ENCODE measurements at regions not wholly inside any gene's neighbourhood (a gene's known extent, or its start where the extent isn't known, plus 50 kb on each side); places are given as distances from the start of the nearest gene placed in this dataset.

DNA sequence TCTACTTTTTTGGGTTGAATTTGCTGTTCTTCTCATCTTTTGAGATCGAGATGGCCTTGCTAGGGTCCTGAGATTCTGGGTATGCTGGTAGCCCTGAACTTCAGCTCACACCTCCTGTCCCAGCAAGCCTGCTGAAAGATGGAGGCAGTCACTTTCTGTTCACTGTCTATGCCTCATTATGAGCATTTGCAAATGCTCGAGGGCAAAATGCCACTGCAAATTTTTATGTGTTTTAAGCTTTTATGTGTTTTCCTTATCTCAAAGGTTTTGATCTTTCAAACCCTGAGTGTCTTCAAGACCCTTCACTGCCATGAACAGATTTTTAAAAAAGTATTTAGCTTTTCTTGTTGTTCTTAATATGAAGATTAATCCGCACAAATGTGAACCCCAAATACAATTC is 766.7 kb upstream of the HS6ST1 start:
- no peaks in the 10 kb centered on the region for H3K27me3 ChIP-seq (ENCODE audit: low read length)
- no peaks in the 10 kb centered on the region for H3K36me3 ChIP-seq (ENCODE audit: low read length)
- no peak overlapping the region for H3K9ac ChIP-seq (ENCODE audit: low read length)
- H3K79me2 ChIP-seq (ENCODE audit: insufficient read depth, low read length): no peaks in the 10 kb centered on the region
- H3K4me2 ChIP-seq (ENCODE audit: low read depth, low read length, poor library complexity, severe bottlenecking): no peak overlapping the region
- H3F3A ChIP-seq (ENCODE audit: insufficient read depth): no peaks in the 10 kb centered on the region
- no peak overlapping the region for H2AFZ ChIP-seq (ENCODE audit: low read depth, low read length, severe bottlenecking)
- no peaks in the 10 kb centered on the region for H4K20me1 ChIP-seq (ENCODE audit: low read depth, low read length)
- TF ChIP-seq, protein P1, sequence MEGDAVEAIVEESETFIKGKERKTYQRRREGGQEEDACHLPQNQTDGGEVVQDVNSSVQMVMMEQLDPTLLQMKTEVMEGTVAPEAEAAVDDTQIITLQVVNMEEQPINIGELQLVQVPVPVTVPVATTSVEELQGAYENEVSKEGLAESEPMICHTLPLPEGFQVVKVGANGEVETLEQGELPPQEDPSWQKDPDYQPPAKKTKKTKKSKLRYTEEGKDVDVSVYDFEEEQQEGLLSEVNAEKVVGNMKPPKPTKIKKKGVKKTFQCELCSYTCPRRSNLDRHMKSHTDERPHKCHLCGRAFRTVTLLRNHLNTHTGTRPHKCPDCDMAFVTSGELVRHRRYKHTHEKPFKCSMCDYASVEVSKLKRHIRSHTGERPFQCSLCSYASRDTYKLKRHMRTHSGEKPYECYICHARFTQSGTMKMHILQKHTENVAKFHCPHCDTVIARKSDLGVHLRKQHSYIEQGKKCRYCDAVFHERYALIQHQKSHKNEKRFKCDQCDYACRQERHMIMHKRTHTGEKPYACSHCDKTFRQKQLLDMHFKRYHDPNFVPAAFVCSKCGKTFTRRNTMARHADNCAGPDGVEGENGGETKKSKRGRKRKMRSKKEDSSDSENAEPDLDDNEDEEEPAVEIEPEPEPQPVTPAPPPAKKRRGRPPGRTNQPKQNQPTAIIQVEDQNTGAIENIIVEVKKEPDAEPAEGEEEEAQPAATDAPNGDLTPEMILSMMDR (IDR thresholded peaks at IDR 0.05; ENCODE audit: insufficient read depth, low read length, poor library complexity, severe bottlenecking): no peak
- TF ChIP-seq EZH2phosphoT487 (conservative IDR thresholded peaks at IDR 0.05; ENCODE audit: low read length): no peak
- H3K9me2 ChIP-seq (replicated peaks; ENCODE audit: insufficient read depth, low read length): no peaks in the 10 kb centered on the region
- no peak overlapping the region for H3K27ac ChIP-seq (ENCODE audit: low read depth, low read length)
- H3K4me3 ChIP-seq (ENCODE audit: insufficient read depth, low read length, poor library complexity, severe bottlenecking): no peak overlapping the region
- H3K9me3 ChIP-seq (ENCODE audit: insufficient read depth, low read length): no peaks in the 10 kb centered on the region

DNA sequence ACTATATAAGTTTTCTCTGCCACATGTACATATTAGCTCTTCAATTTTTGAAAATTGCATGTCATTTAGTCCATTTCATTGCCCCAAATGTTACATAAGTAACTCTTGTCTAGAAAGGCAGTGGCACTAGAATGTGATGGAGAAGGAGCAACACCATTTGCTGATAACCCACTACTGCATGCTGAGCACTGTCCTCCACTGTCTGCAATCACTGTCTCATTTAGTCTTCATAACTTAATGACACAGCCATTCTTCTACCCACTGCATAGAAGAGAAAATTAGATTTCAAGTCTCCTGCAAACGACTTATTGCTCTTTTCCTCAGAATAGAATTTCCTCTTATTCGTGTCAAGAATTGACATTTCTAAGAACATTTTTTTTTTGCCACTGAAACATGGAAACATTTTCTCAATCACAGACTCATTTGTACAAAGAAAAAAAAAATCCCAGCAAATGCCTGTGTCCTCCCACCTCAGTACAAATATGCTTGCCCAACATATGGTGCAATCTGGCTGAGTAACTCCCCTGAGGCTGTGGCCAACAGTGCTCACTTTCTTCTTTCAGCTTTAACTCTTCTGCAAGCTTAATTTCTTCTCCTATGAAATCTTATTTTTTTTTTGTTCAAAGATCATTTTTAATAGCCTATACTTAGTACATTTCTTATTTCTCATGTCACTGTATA is 768.6 kb upstream of the HS6ST1 start:
- Histone ChIP-seq H3K79me2 (ENCODE audit: insufficient read depth, low read length) (no peaks in the 10 kb centered on the region), H3K4me3 (ENCODE audit: insufficient read depth, low read length, poor library complexity, severe bottlenecking) (no peak overlapping the region), H3K27ac (ENCODE audit: low read depth, low read length) (no peak overlapping the region), H3K9me3 (ENCODE audit: insufficient read depth, low read length) (no peaks in the 10 kb centered on the region), H3K9me2 (replicated peaks; ENCODE audit: insufficient read depth, low read length) (no peaks in the 10 kb centered on the region), H3K27me3 (ENCODE audit: low read length) (no peaks in the 10 kb centered on the region), H3K9ac (ENCODE audit: low read length) (no peak overlapping the region), H3K36me3 (ENCODE audit: low read length) (no peaks in the 10 kb centered on the region), H4K20me1 (ENCODE audit: low read depth, low read length) (no peaks in the 10 kb centered on the region), H3K4me2 (ENCODE audit: low read depth, low read length, poor library complexity, severe bottlenecking) (no peak overlapping the region), H3F3A (ENCODE audit: insufficient read depth) (no peaks in the 10 kb centered on the region), H2AFZ (ENCODE audit: low read depth, low read length, severe bottlenecking) (no peak overlapping the region)
- TF ChIP-seq, protein P1 (IDR thresholded peaks at IDR 0.05; ENCODE audit: insufficient read depth, low read length, poor library complexity, severe bottlenecking): no peak
- no peak for TF ChIP-seq EZH2phosphoT487 (conservative IDR thresholded peaks at IDR 0.05; ENCODE audit: low read length)

GRCh38 chr2:129091620-129092019 is 773.0 kb upstream of the HS6ST1 start:
- H3F3A ChIP-seq (ENCODE audit: insufficient read depth): no peaks in the 10 kb centered on the region
- H3K9me2 ChIP-seq (replicated peaks; ENCODE audit: insufficient read depth, low read length): no peaks in the 10 kb centered on the region
- H3K9ac ChIP-seq (ENCODE audit: low read length): no peak overlapping the region
- no peaks in the 10 kb centered on the region for H3K79me2 ChIP-seq (ENCODE audit: insufficient read depth, low read length)
- H2AFZ ChIP-seq (ENCODE audit: low read depth, low read length, severe bottlenecking): no peak overlapping the region
- H3K9me3 ChIP-seq (ENCODE audit: insufficient read depth, low read length): no peaks in the 10 kb centered on the region
- no peak overlapping the region for H3K4me3 ChIP-seq (ENCODE audit: insufficient read depth, low read length, poor library complexity, severe bottlenecking)
- H3K27me3 ChIP-seq (ENCODE audit: low read length): no peaks in the 10 kb centered on the region
- H3K36me3 ChIP-seq (ENCODE audit: low read length): no peaks in the 10 kb centered on the region
- H4K20me1 ChIP-seq (ENCODE audit: low read depth, low read length): no peaks in the 10 kb centered on the region
- no peak for TF ChIP-seq EZH2phosphoT487 (conservative IDR thresholded peaks at IDR 0.05; ENCODE audit: low read length)
- TF ChIP-seq, protein P1 (IDR thresholded peaks at IDR 0.05; ENCODE audit: insufficient read depth, low read length, poor library complexity, severe bottlenecking): no peak
- H3K4me2 ChIP-seq (ENCODE audit: low read depth, low read length, poor library complexity, severe bottlenecking): no peak overlapping the region
- no peak overlapping the region for H3K27ac ChIP-seq (ENCODE audit: low read depth, low read length)
